Mesenchymal stem cell (in vitro differentiated cells and primary cell): ENCODE measurements at regions not wholly inside any gene's neighbourhood (a gene's known extent, or its start where the extent isn't known, plus 50 kb on each side); places are given as distances from the start of the nearest gene placed in this dataset.
A peak's percentile ranks its signal among the peaks of the same experiment; 100 is the strongest.

Experiments
- DNase-seq: peaks from one replicate; pipeline ENCODE4 v3.0.0-alpha.2; 2013
- H2AFZ ChIP-seq: one replicate; pipeline ENCODE4 v1.6.1; 2013; ENCODE audit warnings: low read depth, mild to moderate bottlenecking, control low read depth, inconsistent platforms, low read length, moderate library complexity
- H2AK5ac ChIP-seq: 2 replicates; pipeline ENCODE4 v1.6.1; 2013; ENCODE audit warnings: low read length, moderate library complexity, mild to moderate bottlenecking, inconsistent platforms; ENCODE audit not compliant: severe bottlenecking
- H2BK120ac ChIP-seq: one replicate; pipeline ENCODE4 v1.6.1; 2013; ENCODE audit warnings: low read depth, mild to moderate bottlenecking, inconsistent platforms, low read length, moderate library complexity
- H2BK12ac ChIP-seq, 2 experiments: one replicate each; pipeline ENCODE4 v1.6.1; 2013; ENCODE audit warnings: inconsistent platforms in 2 of 2, low read length in 2 of 2, mild to moderate bottlenecking in 2 of 2, moderate library complexity in 2 of 2, control low read depth in 1 of 2
- H2BK15ac ChIP-seq: one replicate; pipeline ENCODE4 v1.6.1; 2013; ENCODE audit warnings: mild to moderate bottlenecking, low read depth, inconsistent platforms; ENCODE audit not compliant: poor library complexity, severe bottlenecking
- H2BK5ac ChIP-seq: 2 replicates; pipeline ENCODE4 v1.6.1; 2013; ENCODE audit warnings: low read depth, mild to moderate bottlenecking, low read length, control low read depth, inconsistent platforms; ENCODE audit not compliant: poor library complexity, severe bottlenecking
- H3K14ac ChIP-seq, 2 experiments: one replicate each; pipeline ENCODE4 v1.6.1; 2013; ENCODE audit warnings: inconsistent platforms in 2 of 2, low read length in 2 of 2, control low read depth in 1 of 2, mild to moderate bottlenecking in 1 of 2, moderate library complexity in 1 of 2
- H3K18ac ChIP-seq, 2 experiments: one replicate each; pipeline ENCODE4 v1.6.1; 2013; ENCODE audit warnings: inconsistent platforms in 2 of 2, low read length in 2 of 2, control low read depth in 1 of 2, low read depth in 1 of 2, mild to moderate bottlenecking in 1 of 2
- H3K23ac ChIP-seq, 2 experiments: one replicate each; pipeline ENCODE4 v1.6.1; 2013; ENCODE audit warnings: inconsistent platforms in 2 of 2, low read length in 2 of 2, mild to moderate bottlenecking in 2 of 2, moderate library complexity in 2 of 2, control low read depth in 1 of 2
- H3K27ac ChIP-seq: 2 replicates; pipeline ENCODE4 v1.5.1; 2013; ENCODE audit warnings: mild to moderate bottlenecking, moderate library complexity, low read length, control low read depth, inconsistent platforms; ENCODE audit not compliant: poor library complexity, severe bottlenecking
- H3K27me3 ChIP-seq, 2 experiments: 2 replicates each; pipeline versions ENCODE4 v1.6.1 to v1.7.0; 2013; ENCODE audit warnings: low read length in 2 of 2, mild to moderate bottlenecking in 2 of 2, moderate library complexity in 2 of 2, control low read depth in 1 of 2, inconsistent platforms in 1 of 2; ENCODE audit not compliant: control insufficient read depth in 1 of 2, insufficient read depth in 1 of 2
- H3K36me3 ChIP-seq, 2 experiments: 2 replicates each; pipeline versions ENCODE4 v1.6.1 to v1.7.0; 2013; ENCODE audit warnings: low read length in 2 of 2, control low read depth in 1 of 2, inconsistent platforms in 1 of 2, low read depth in 1 of 2, mild to moderate bottlenecking in 1 of 2; ENCODE audit not compliant: insufficient read depth in 2 of 2, control insufficient read depth in 1 of 2
- H3K4ac ChIP-seq, 2 experiments: one replicate each; pipeline ENCODE4 v1.6.1; 2013; ENCODE audit warnings: inconsistent platforms in 2 of 2, low read length in 2 of 2, mild to moderate bottlenecking in 2 of 2, moderate library complexity in 2 of 2, control low read depth in 1 of 2, low read depth in 1 of 2
- H3K4me1 ChIP-seq: 2 replicates; pipeline ENCODE4 v1.6.1; 2013; ENCODE audit warnings: low read depth, low read length, control low read depth; ENCODE audit not compliant: control insufficient read depth, insufficient read depth
- H3K4me2 ChIP-seq: 2 replicates; pipeline ENCODE4 v1.6.1; 2013; ENCODE audit warnings: low read length, mild to moderate bottlenecking, inconsistent platforms; ENCODE audit not compliant: poor library complexity, severe bottlenecking
- H3K4me3 ChIP-seq, 2 experiments: 2 replicates each; pipeline versions ENCODE4 v1.5.1 to v1.7.0; 2013; ENCODE audit warnings: low read length in 2 of 2, mild to moderate bottlenecking in 2 of 2, control low read depth in 1 of 2, low read depth in 1 of 2; ENCODE audit not compliant: insufficient read depth in 1 of 2
- H3K79me1 ChIP-seq: replicated peaks from 2 replicates; pipeline ENCODE4 v1.6.1; 2013; ENCODE audit warnings: mild to moderate bottlenecking, control low read depth, low read length, inconsistent platforms; ENCODE audit not compliant: poor library complexity, severe bottlenecking
- H3K9ac ChIP-seq: 2 replicates; pipeline ENCODE4 v1.7.0; 2013; ENCODE audit warnings: mild to moderate bottlenecking, low read length, moderate library complexity
- H3K9me3 ChIP-seq: 2 replicates; pipeline ENCODE4 v1.7.0; 2013; ENCODE audit warnings: mild to moderate bottlenecking, low read length; ENCODE audit not compliant: control insufficient read depth
- H4K8ac ChIP-seq: one replicate; pipeline ENCODE4 v1.6.1; 2013; ENCODE audit warnings: inconsistent platforms, mild to moderate bottlenecking, low read length, moderate library complexity
- H4K91ac ChIP-seq: one replicate; pipeline ENCODE4 v1.6.1; 2013; ENCODE audit warnings: mild to moderate bottlenecking, low read length, inconsistent platforms
- WGBS: methylation state at CpG from one replicate; pipeline ENCODE4 v1.1.7; 2013; ENCODE audit warnings: mixed read lengths; 5-methylcytosine and 5-hydroxymethylcytosine counted together

DNA sequence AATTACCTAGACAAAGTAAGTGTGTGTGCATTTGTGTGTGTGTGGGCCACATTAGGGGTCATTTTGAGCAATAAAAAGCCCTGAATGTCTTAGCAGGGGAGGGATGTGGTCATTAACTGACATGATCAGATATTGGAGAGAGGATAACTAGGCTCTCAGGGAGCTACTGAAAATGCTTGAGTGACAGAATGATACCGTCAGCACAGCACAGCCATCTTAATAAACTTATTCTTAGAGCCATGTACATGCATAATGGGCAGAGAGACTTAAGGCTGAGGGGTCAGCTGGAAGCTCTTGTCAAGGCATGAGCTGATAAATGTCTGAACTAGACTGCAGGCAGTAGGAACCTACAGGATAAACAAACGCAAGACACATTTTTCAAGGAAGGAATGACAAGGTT is 239.1 kb upstream of the NCAM1 start:
- Histone ChIP-seq H3K9me3 (no peaks in the 10 kb centered on the region), H2BK12ac (no peak overlapping the region), H3K4ac (no peak overlapping the region), H3K36me3 (no peaks in the 10 kb centered on the region), H2AFZ (no peak overlapping the region), H3K18ac (no peak overlapping the region), H2AK5ac (no peak overlapping the region), H3K79me1 (no peaks in the 10 kb centered on the region), H3K14ac (no peak overlapping the region), H2BK15ac (no peak overlapping the region), H3K27me3 (peaks cover 0 to 31% of the 10 kb centered on the region in 2 experiments), H3K4me2 (no peak overlapping the region), H3K23ac (no peak overlapping the region), H4K91ac (no peak overlapping the region), H3K27ac (no peak overlapping the region), H2BK5ac (no peak overlapping the region), H2BK120ac (no peak overlapping the region), H4K8ac (no peak overlapping the region), H3K4me1 (no peaks in the 10 kb centered on the region), H3K9ac (no peak overlapping the region), H3K4me3 (no peak overlapping the region)
- WGBS: 53% methylated on average over 1 of the region's 2 CpGs
- DNase-seq: no peak

DNA sequence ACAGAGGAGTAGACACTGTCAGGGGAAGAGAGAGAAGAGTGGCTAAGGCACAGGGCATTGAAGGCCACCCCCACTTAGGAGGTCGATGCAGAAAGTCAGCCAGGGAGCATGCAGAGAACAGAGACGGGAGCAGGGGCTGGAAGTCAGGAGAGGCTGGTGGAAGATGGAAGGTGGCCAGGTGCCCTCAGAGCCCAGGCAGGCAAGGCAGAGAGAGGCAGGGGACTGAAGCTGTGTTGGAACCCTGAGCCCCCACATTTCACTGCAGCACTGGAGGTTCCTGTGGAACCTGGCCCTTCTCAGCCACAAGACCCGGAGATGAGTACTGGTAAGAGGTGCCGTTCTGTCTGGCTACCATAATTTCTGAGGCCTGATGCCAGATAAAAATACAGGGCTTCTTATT is 238.3 kb upstream of the NCAM1 start:
- H3K9me3 ChIP-seq: no peaks in the 10 kb centered on the region
- no peak overlapping the region for H2BK12ac ChIP-seq
- DNase-seq: no peak
- no peak overlapping the region for H3K18ac ChIP-seq
- no peak overlapping the region for H2BK120ac ChIP-seq
- peaks cover 0 to 38% of the 10 kb centered on the region in 2 experiments for H3K27me3 ChIP-seq
- H2AFZ ChIP-seq: no peak overlapping the region
- no peaks in the 10 kb centered on the region for H3K4me1 ChIP-seq
- H2BK5ac ChIP-seq: no peak overlapping the region
- H3K36me3 ChIP-seq: no peaks in the 10 kb centered on the region
- H3K9ac ChIP-seq: no peak overlapping the region
- H2AK5ac ChIP-seq: no peak overlapping the region
- 87% methylated on average over 4 of the region's 4 CpGs for WGBS
- no peak overlapping the region for H3K23ac ChIP-seq
- H3K4me3 ChIP-seq: no peak overlapping the region
- no peak overlapping the region for H3K14ac ChIP-seq
- H3K4ac ChIP-seq: no peak overlapping the region
- no peaks in the 10 kb centered on the region for H3K79me1 ChIP-seq
- no peak overlapping the region for H3K27ac ChIP-seq
- no peak overlapping the region for H3K4me2 ChIP-seq
- H4K8ac ChIP-seq: no peak overlapping the region
- no peak overlapping the region for H2BK15ac ChIP-seq
- no peak overlapping the region for H4K91ac ChIP-seq

DNA sequence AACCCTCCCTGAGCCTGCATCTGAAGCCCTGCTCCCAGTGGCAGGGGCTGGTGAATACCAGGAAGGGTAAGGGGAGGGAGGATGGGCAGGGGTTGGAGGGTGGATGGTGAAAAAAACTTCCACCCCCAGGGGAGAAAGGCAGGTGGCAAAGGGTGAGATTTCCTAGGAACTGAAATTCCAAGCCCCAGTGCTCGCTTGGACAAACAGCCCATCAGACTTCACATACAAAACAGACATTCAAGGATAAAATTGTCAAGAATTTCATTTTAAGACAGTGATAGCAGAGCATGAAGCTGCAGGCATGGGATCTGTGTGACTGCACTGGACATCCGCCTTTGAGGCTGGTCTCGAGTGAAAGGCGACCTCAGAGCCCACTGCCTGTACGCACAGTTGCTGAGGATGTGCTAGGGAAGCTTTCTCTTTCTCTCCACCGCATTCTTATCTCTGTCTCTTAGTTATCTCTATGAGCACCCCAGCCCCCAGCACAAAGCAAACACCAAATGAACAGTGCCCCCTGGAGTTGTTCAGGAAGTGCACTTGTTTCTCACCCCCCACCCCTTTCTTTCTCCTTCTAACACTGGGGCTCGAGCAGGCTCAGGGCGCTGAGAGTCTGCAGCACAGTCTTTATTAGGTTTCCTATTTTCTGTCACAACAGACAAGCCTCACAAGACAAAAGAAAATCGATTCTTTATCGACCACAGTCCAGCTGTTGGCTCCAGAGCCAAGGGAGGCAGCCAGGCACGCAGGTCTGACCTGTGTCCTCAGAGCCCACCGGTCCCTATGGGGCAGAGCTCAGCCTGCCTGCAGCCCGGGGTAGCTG is 237.3 kb upstream of the NCAM1 start:
- no peak overlapping the region for H2BK12ac ChIP-seq
- H4K91ac ChIP-seq: peak overlapping the region; percentile 15
- H3K27me3 ChIP-seq: peaks cover 0 to 47% of the 10 kb centered on the region in 2 experiments
- H2BK15ac ChIP-seq: no peak overlapping the region
- H3K4me3 ChIP-seq: no peak overlapping the region
- no peak overlapping the region for H3K4ac ChIP-seq
- H3K9me3 ChIP-seq: no peaks in the 10 kb centered on the region
- H3K4me1 ChIP-seq: no peaks in the 10 kb centered on the region
- H2AK5ac ChIP-seq: no peak overlapping the region
- no peak overlapping the region for H2AFZ ChIP-seq
- H3K4me2 ChIP-seq: no peak overlapping the region
- no peak overlapping the region for H3K18ac ChIP-seq
- H3K23ac ChIP-seq: no peak overlapping the region
- no peak overlapping the region for H3K14ac ChIP-seq
- H3K27ac ChIP-seq: no peak overlapping the region
- H4K8ac ChIP-seq: no peak overlapping the region
- no peak overlapping the region for H2BK120ac ChIP-seq
- DNase-seq: no peak
- WGBS: 69% methylated on average over 12 of the region's 13 CpGs
- no peaks in the 10 kb centered on the region for H3K36me3 ChIP-seq
- no peak overlapping the region for H2BK5ac ChIP-seq
- H3K9ac ChIP-seq: no peak overlapping the region
- H3K79me1 ChIP-seq: no peaks in the 10 kb centered on the region

DNA sequence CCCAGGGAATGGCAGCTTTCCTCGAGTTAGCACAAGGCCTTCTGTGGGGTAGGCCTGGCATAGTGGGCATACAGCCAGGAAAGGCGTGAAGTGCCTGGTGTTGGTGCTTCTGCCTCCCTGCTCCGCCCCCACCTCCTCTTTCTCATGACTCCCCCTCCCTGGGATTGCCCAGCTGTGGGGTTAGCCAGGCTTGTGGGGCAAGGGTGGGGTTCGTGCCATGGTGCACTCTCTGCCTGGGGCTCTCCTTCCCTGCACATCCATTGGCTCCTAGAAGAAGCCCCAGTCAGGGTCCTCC is 236.8 kb upstream of the NCAM1 start:
- H2BK12ac ChIP-seq: no peak overlapping the region
- no peak overlapping the region for H4K8ac ChIP-seq
- H3K27me3 ChIP-seq: peaks cover 0 to 49% of the 10 kb centered on the region in 2 experiments
- H2BK120ac ChIP-seq: no peak overlapping the region
- H3K79me1 ChIP-seq: no peaks in the 10 kb centered on the region
- no peak overlapping the region for H2AK5ac ChIP-seq
- H2BK5ac ChIP-seq: no peak overlapping the region
- H3K4me2 ChIP-seq: no peak overlapping the region
- H3K4me1 ChIP-seq: no peaks in the 10 kb centered on the region
- H3K23ac ChIP-seq: no peak overlapping the region
- H3K36me3 ChIP-seq: no peaks in the 10 kb centered on the region
- no peak overlapping the region for H3K18ac ChIP-seq
- H2BK15ac ChIP-seq: no peak overlapping the region
- H3K14ac ChIP-seq: no peak overlapping the region
- H3K9ac ChIP-seq: no peak overlapping the region
- 76% methylated on average over 2 of the region's 4 CpGs for WGBS
- no peak overlapping the region for H3K4ac ChIP-seq
- DNase-seq: no peak
- no peak overlapping the region for H3K4me3 ChIP-seq
- H2AFZ ChIP-seq: no peak overlapping the region
- no peaks in the 10 kb centered on the region for H3K9me3 ChIP-seq
- H3K27ac ChIP-seq: no peak overlapping the region
- peak overlapping the region; percentile 15 for H4K91ac ChIP-seq
